Esophagus muscularis mucosa (tissue), 3 donors: ENCODE measurements at regions not wholly inside any gene's neighbourhood (a gene's known extent, or its start where the extent isn't known, plus 50 kb on each side); places are given as distances from the start of the nearest gene placed in this dataset.

Experiments used
- POLR2A ChIP-seq: fragments of 450-650 bp; IDR thresholded peaks from one replicate; pipeline ENCODE4 v1.6.1; 2017; ENCODE audit warnings: antibody characterized with exemption, moderate library complexity, mild to moderate bottlenecking, low read depth
- TF ChIP-seq, protein P1 (sequence below), 3 experiments: fragments of 200-600 bp in 2 of 3; fragments of 450-650 bp in 1 of 3; sonication (generic) in 2 of 3; IDR thresholded peaks; one replicate each; pipeline ENCODE4 v1.5.1; 2017 to 2019; ENCODE audit warnings: antibody characterized with exemption in 3 of 3, mild to moderate bottlenecking in 2 of 3, moderate library complexity in 1 of 3

GRCh38 chr2:129379411-129379810 is 600.1 kb upstream of the RAB6C start:
- TF ChIP-seq, protein P1, sequence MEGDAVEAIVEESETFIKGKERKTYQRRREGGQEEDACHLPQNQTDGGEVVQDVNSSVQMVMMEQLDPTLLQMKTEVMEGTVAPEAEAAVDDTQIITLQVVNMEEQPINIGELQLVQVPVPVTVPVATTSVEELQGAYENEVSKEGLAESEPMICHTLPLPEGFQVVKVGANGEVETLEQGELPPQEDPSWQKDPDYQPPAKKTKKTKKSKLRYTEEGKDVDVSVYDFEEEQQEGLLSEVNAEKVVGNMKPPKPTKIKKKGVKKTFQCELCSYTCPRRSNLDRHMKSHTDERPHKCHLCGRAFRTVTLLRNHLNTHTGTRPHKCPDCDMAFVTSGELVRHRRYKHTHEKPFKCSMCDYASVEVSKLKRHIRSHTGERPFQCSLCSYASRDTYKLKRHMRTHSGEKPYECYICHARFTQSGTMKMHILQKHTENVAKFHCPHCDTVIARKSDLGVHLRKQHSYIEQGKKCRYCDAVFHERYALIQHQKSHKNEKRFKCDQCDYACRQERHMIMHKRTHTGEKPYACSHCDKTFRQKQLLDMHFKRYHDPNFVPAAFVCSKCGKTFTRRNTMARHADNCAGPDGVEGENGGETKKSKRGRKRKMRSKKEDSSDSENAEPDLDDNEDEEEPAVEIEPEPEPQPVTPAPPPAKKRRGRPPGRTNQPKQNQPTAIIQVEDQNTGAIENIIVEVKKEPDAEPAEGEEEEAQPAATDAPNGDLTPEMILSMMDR (IDR thresholded peaks at IDR 0.05): no peak
- no peak for TF ChIP-seq POLR2A
